PC-9 (cell line): ENCODE measurements at regions not wholly inside any gene's neighbourhood (a gene's known extent, or its start where the extent isn't known, plus 50 kb on each side); places are given as distances from the start of the nearest gene placed in this dataset.

ENCODE experiments used
- BruUV-seq: library from RNA; stranded (reverse); fragments of 400-500 nt; replicated peaks from 2 replicates; lab custom pipeline; 2021; lab: Mats Ljungman, UMichigan
- CTCF ChIA-PET: fragments of 300-600 bp; sonication (Branson Sonifier 250); formaldehyde crosslinking; loops from one replicate; lab custom pipeline; 2022; ENCODE audit warnings: antibody characterized with exemption; lab: Charles Lee
- POLR2A ChIA-PET: fragments of 300-600 bp; sonication (Branson Sonifier 250); formaldehyde crosslinking; loops from one replicate; lab custom pipeline; 2022; ENCODE audit warnings: antibody characterized with exemption; ENCODE audit not compliant: unreplicated experiment; lab: Charles Lee
- DNase-seq, 2 experiments: peaks; one replicate each; pipeline versions ENCODE4 v3.0.0 to v3.0.0-alpha.2; 2015 to 2022; ENCODE audit warnings: mixed read lengths in 1 of 2
- H2AFZ ChIP-seq: fragments of 200-600 bp; sonication (generic); 2 replicates; pipeline ENCODE4 v1.8.1; 2017; ENCODE audit warnings: antibody characterized with exemption
- H3F3A ChIP-seq: fragments of 200-600 bp; sonication (generic); 2 replicates; pipeline ENCODE4 v1.8.1; 2017; ENCODE audit warnings: antibody characterized with exemption, mild to moderate bottlenecking, low read depth; ENCODE audit not compliant: insufficient read depth
- H3K27ac ChIP-seq: fragments of 200-600 bp; sonication (generic); 2 replicates; pipeline ENCODE4 v1.6.1; 2016; ENCODE audit warnings: mixed run types
- H3K27me3 ChIP-seq: fragments of 200-600 bp; sonication (generic); 2 replicates; pipeline ENCODE4 v1.6.1; 2016; ENCODE audit warnings: low read depth, mixed run types; ENCODE audit not compliant: insufficient read depth
- H3K36me3 ChIP-seq: fragments of 200-600 bp; sonication (generic); 2 replicates; pipeline ENCODE4 v1.6.1; 2016; ENCODE audit warnings: low read depth, mixed run types
- H3K4me1 ChIP-seq: fragments of 200-600 bp; sonication (generic); replicated peaks from 2 replicates; pipeline ENCODE4 v1.6.1; 2016; ENCODE audit warnings: mixed run types; ENCODE audit not compliant: insufficient read depth
- H3K4me2 ChIP-seq: fragments of 200-600 bp; sonication (generic); 2 replicates; pipeline ENCODE4 v1.6.1; 2017; ENCODE audit warnings: mixed run types
- H3K4me3 ChIP-seq: fragments of 200-600 bp; sonication (generic); 2 replicates; pipeline ENCODE4 v1.6.1; 2016; ENCODE audit warnings: mixed run types
- H3K79me2 ChIP-seq: fragments of 200-600 bp; sonication (generic); 2 replicates; pipeline ENCODE4 v1.6.1; 2017; ENCODE audit warnings: low read depth, mixed run types
- H3K9me2 ChIP-seq: fragments of 200-600 bp; sonication (generic); 2 replicates; pipeline ENCODE4 v1.8.1; 2017; ENCODE audit warnings: mild to moderate bottlenecking; ENCODE audit not compliant: insufficient read depth
- H3K9me3 ChIP-seq: fragments of 200-600 bp; sonication (generic); 2 replicates; pipeline ENCODE4 v1.8.1; 2016; ENCODE audit warnings: low read depth; ENCODE audit not compliant: insufficient read depth
- H4K20me1 ChIP-seq: fragments of 200-600 bp; sonication (generic); 2 replicates; pipeline ENCODE4 v1.8.1; 2017; ENCODE audit not compliant: insufficient read depth
- CTCF ChIP-seq: fragments of 200-600 bp; sonication (generic); conservative IDR thresholded peaks from 2 replicates; pipeline ENCODE4 v1.6.1; 2017; ENCODE audit warnings: mixed run types, antibody characterized with exemption, mild to moderate bottlenecking, moderate library complexity
- EZH2 ChIP-seq: fragments of 200-600 bp; sonication (generic); IDR thresholded peaks from 2 replicates; pipeline ENCODE4 v1.8.0; 2017; ENCODE audit warnings: antibody characterized with exemption, low read depth
- intact Hi-C: fragments of 100-400 bp; cut with micrococcal nuclease; formaldehyde crosslinking; loops from one replicate; pipeline ENCODE4 v1.10.0; 2022; ENCODE audit not compliant: unreplicated experiment

GRCh38 chr6:112469306-112469705 is 122.2 kb downstream of the RFPL4B start:
- Histone ChIP-seq H3K4me2 (no peak overlapping the region), H3K4me3 (no peak overlapping the region), H3K27ac (no peak overlapping the region), H3K4me1 (peaks cover 21% of the 10 kb centered on the region), H3K79me2 (no peaks in the 10 kb centered on the region), H4K20me1 (no peaks in the 10 kb centered on the region), H2AFZ (no peak overlapping the region), H3K9me2 (no peaks in the 10 kb centered on the region), H3K27me3 (no peaks in the 10 kb centered on the region), H3K36me3 (no peaks in the 10 kb centered on the region), H3F3A (peaks cover 10% of the 10 kb centered on the region; the same call in 1 of the 2 replicates), H3K9me3 (no peaks in the 10 kb centered on the region; the same call in 1 of the 2 replicates)
- DNase-seq = no peak
- CTCF ChIA-PET = no interaction called here
- BruUV-seq = no TSS peak
- TF ChIP-seq CTCF = no peak
- no peak for TF ChIP-seq EZH2
- intact Hi-C loops = no loop called here
- POLR2A ChIA-PET = no interaction called here

GRCh38 chr6:112470376-112470775 is 123.2 kb downstream of the RFPL4B start:
- TF ChIP-seq CTCF = no peak
- TF ChIP-seq EZH2 = no peak
- ChIA-PET POLR2A (no interaction called here), CTCF (no interaction called here)
- no peaks in the 10 kb centered on the region for H3K36me3 ChIP-seq
- no peak overlapping the region for H2AFZ ChIP-seq
- peak in 1 of 2 experiments; percentile 20 for DNase-seq
- H3K4me3 ChIP-seq = no peak overlapping the region
- H3K4me2 ChIP-seq = no peak overlapping the region
- H3K27ac ChIP-seq = no peak overlapping the region
- H3K4me1 ChIP-seq = peaks cover 21% of the 10 kb centered on the region
- no peaks in the 10 kb centered on the region for H3K9me2 ChIP-seq
- no TSS peak for BruUV-seq
- H3F3A ChIP-seq = peaks cover 10% of the 10 kb centered on the region; the same call in 1 of the 2 replicates
- H3K27me3 ChIP-seq = no peaks in the 10 kb centered on the region
- no peaks in the 10 kb centered on the region for H3K79me2 ChIP-seq
- no peaks in the 10 kb centered on the region for H4K20me1 ChIP-seq
- intact Hi-C loops = no loop called here
- H3K9me3 ChIP-seq = no peaks in the 10 kb centered on the region; the same call in 1 of the 2 replicates

- ChIA-PET CTCF (no interaction called here), POLR2A (no interaction called here)
- H2AFZ ChIP-seq = no peak overlapping the region
- BruUV-seq = no TSS peak
- H3K27ac ChIP-seq = no peak overlapping the region
- H3K4me2 ChIP-seq = no peak overlapping the region
- H3K4me3 ChIP-seq = no peak overlapping the region
- H3K4me1 ChIP-seq = peaks cover 17% of the 10 kb centered on the region
- no peaks in the 10 kb centered on the region for H3K36me3 ChIP-seq
- H3K9me2 ChIP-seq = no peaks in the 10 kb centered on the region
- TF ChIP-seq CTCF = no peak
- TF ChIP-seq EZH2 = no peak
- peaks cover 10% of the 10 kb centered on the region; the same call in 1 of the 2 replicates for H3F3A ChIP-seq
- DNase-seq = no peak
- H4K20me1 ChIP-seq = no peaks in the 10 kb centered on the region
- H3K79me2 ChIP-seq = no peaks in the 10 kb centered on the region
- H3K9me3 ChIP-seq = no peaks in the 10 kb centered on the region; the same call in 1 of the 2 replicates
- H3K27me3 ChIP-seq = no peaks in the 10 kb centered on the region
- intact Hi-C loops = no loop called here
These were observed 123.8 kb downstream of the RFPL4B start for GRCh38 chr6:112470950-112471349.
